H9 (cell line): ENCODE measurements at regions not wholly inside any gene's neighbourhood (a gene's known extent, or its start where the extent isn't known, plus 50 kb on each side); places are given as distances from the start of the nearest gene placed in this dataset.
"Not testable (repeated sequence)": the region's sequence is repeated elsewhere in the genome, so short reads cannot be mapped to it uniquely, and the experiment has no call there.

ENCODE experiments used
- DNase-seq: peaks from one replicate; pipeline ENCODE4 v3.0.0-alpha.2; 2017
- H2AFZ ChIP-seq: one replicate; pipeline ENCODE4 v1.6.1; 2013; ENCODE audit warnings: mild to moderate bottlenecking, low read length, control low read depth, moderate library complexity
- H2AK5ac ChIP-seq: 2 replicates; pipeline ENCODE4 v1.6.1; 2013; ENCODE audit warnings: low read length, control low read depth, mixed read lengths; ENCODE audit not compliant: insufficient read length
- H2BK120ac ChIP-seq: one replicate; pipeline ENCODE4 v1.6.1; 2013; ENCODE audit warnings: low read depth, mild to moderate bottlenecking, low read length, control low read depth, inconsistent platforms; ENCODE audit not compliant: poor library complexity, severe bottlenecking
- H2BK12ac ChIP-seq: 2 replicates; pipeline ENCODE4 v1.6.1; 2013; ENCODE audit warnings: low read length, control low read depth, mixed read lengths, low read depth; ENCODE audit not compliant: insufficient read length
- H2BK15ac ChIP-seq: 2 replicates; pipeline ENCODE4 v1.6.1; 2013; ENCODE audit warnings: low read depth, low read length, control low read depth
- H2BK20ac ChIP-seq: one replicate; pipeline ENCODE4 v1.6.1; 2013; ENCODE audit warnings: low read depth, mild to moderate bottlenecking, low read length, control low read depth, inconsistent platforms; ENCODE audit not compliant: poor library complexity, severe bottlenecking
- H2BK5ac ChIP-seq: 2 replicates; pipeline ENCODE4 v1.6.1; 2013; ENCODE audit warnings: low read length, control low read depth, mixed read lengths; ENCODE audit not compliant: insufficient read length
- H3K14ac ChIP-seq: 2 replicates; pipeline ENCODE4 v1.6.1; 2013; ENCODE audit warnings: low read length, control low read depth; ENCODE audit not compliant: insufficient read depth
- H3K18ac ChIP-seq: 2 replicates; pipeline ENCODE4 v1.6.1; 2013; ENCODE audit warnings: low read depth, mild to moderate bottlenecking, mixed read lengths, low read length, control low read depth; ENCODE audit not compliant: insufficient read length
- H3K23ac ChIP-seq: 2 replicates; pipeline ENCODE4 v1.6.1; 2013; ENCODE audit warnings: low read length, control low read depth, mixed read lengths, low read depth; ENCODE audit not compliant: insufficient read length
- H3K23me2 ChIP-seq: 2 replicates; pipeline ENCODE4 v1.6.1; 2013; ENCODE audit warnings: low read depth, mild to moderate bottlenecking, mixed read lengths, low read length, control low read depth; ENCODE audit not compliant: insufficient read length, poor library complexity, severe bottlenecking
- H3K27ac ChIP-seq: 2 replicates; pipeline ENCODE4 v1.5.1; 2013; ENCODE audit warnings: low read length, control low read depth, mixed read lengths, low read depth; ENCODE audit not compliant: insufficient read length
- H3K27me3 ChIP-seq: 2 replicates; pipeline ENCODE4 v1.6.1; 2013; ENCODE audit warnings: low read length, control low read depth, inconsistent platforms; ENCODE audit not compliant: insufficient read depth
- H3K4ac ChIP-seq: 2 replicates; pipeline ENCODE4 v1.6.1; 2013; ENCODE audit warnings: low read depth, mild to moderate bottlenecking, control low read depth, inconsistent platforms, low read length, moderate library complexity
- H3K4me1 ChIP-seq: 2 replicates; pipeline ENCODE4 v1.6.1; 2013; ENCODE audit warnings: low read length, control low read depth, inconsistent platforms; ENCODE audit not compliant: insufficient read depth
- H3K4me2 ChIP-seq: 2 replicates; pipeline ENCODE4 v1.6.1; 2013; ENCODE audit warnings: low read length, control low read depth, mixed read lengths; ENCODE audit not compliant: insufficient read length, insufficient read depth
- H3K56ac ChIP-seq: 2 replicates; pipeline ENCODE4 v1.6.1; 2013; ENCODE audit warnings: low read depth, mild to moderate bottlenecking, mixed read lengths, low read length, control low read depth; ENCODE audit not compliant: insufficient read length
- H3K79me1 ChIP-seq: 2 replicates; pipeline ENCODE4 v1.6.1; 2013; ENCODE audit warnings: low read depth, mild to moderate bottlenecking, moderate library complexity, low read length, control low read depth, inconsistent platforms; ENCODE audit not compliant: insufficient read depth, poor library complexity, severe bottlenecking
- H3K79me2 ChIP-seq: 2 replicates; pipeline ENCODE4 v1.6.1; 2013; ENCODE audit warnings: low read length, control low read depth, inconsistent platforms; ENCODE audit not compliant: insufficient read depth
- H3K9ac ChIP-seq: 2 replicates; pipeline ENCODE4 v1.6.1; 2013; ENCODE audit warnings: low read length, control low read depth, mixed read lengths; ENCODE audit not compliant: insufficient read length; ENCODE audit errors: extremely low read depth
- H3K9me3 ChIP-seq: one replicate; pipeline ENCODE4 v1.6.1; 2013; ENCODE audit warnings: low read depth, low read length, inconsistent platforms; ENCODE audit not compliant: control insufficient read depth
- H3T11ph ChIP-seq: one replicate; pipeline ENCODE4 v1.6.1; 2013; ENCODE audit warnings: mild to moderate bottlenecking, low read length, control low read depth, inconsistent platforms
- H4K20me1 ChIP-seq: one replicate; pipeline ENCODE4 v1.6.1; 2013; ENCODE audit not compliant: control insufficient read depth, insufficient read length, insufficient read depth
- H4K5ac ChIP-seq: 2 replicates; pipeline ENCODE4 v1.6.1; 2013; ENCODE audit warnings: low read depth, mild to moderate bottlenecking, mixed read lengths, low read length, control low read depth; ENCODE audit not compliant: insufficient read length
- H4K8ac ChIP-seq: replicated peaks from 2 replicates; pipeline ENCODE4 v1.6.1; 2013; ENCODE audit warnings: low read length, control low read depth, mixed read lengths, low read depth; ENCODE audit not compliant: insufficient read length
- H4K91ac ChIP-seq: 2 replicates; pipeline ENCODE4 v1.6.1; 2013; ENCODE audit warnings: low read depth, mild to moderate bottlenecking, moderate library complexity, mixed read lengths, low read length, control low read depth; ENCODE audit not compliant: insufficient read length
- H3K27ac Mint-ChIP-seq, 3 experiments: 2 replicates in 2 of 3; 3 replicates in 1 of 3; pipeline ENCODE4 v1.8.0; 2020 to 2021; ENCODE audit warnings: mixed read lengths in 3 of 3, mild to moderate bottlenecking in 1 of 3, moderate library complexity in 1 of 3
- H3K27me3 Mint-ChIP-seq: 2 replicates; pipeline ENCODE4 v1.8.0; 2021; ENCODE audit warnings: low read depth, mild to moderate bottlenecking, moderate library complexity, mixed read lengths
- H3K36me3 Mint-ChIP-seq, 3 experiments: 2 replicates in 2 of 3; 3 replicates in 1 of 3; pipeline ENCODE4 v1.8.0; 2020 to 2021; ENCODE audit warnings: low read depth in 3 of 3, mixed read lengths in 3 of 3; ENCODE audit not compliant: insufficient read depth in 1 of 3
- H3K4me1 Mint-ChIP-seq, 2 experiments: 2 replicates each; pipeline ENCODE4 v1.8.0; 2020; ENCODE audit warnings: mixed read lengths in 2 of 2
- H3K4me3 Mint-ChIP-seq, 2 experiments: 2 replicates in 1 of 2; 3 replicates in 1 of 2; pipeline ENCODE4 v1.8.0; 2020 to 2021; ENCODE audit warnings: mild to moderate bottlenecking in 2 of 2, mixed read lengths in 2 of 2, moderate library complexity in 1 of 2
- H3K9me3 Mint-ChIP-seq, 2 experiments: 2 replicates in 1 of 2; 3 replicates in 1 of 2; pipeline ENCODE4 v1.8.0; 2020; ENCODE audit warnings: mild to moderate bottlenecking in 2 of 2, mixed read lengths in 2 of 2, moderate library complexity in 1 of 2
- WGBS: extraction: QIAGEN DNeasy Blood & Tissue Kit; methylation state at CpG from one replicate; pipeline ENCODE4 v1.1.7; 2013; ENCODE audit warnings: missing lambda C conversion rate, low lambda C conversion rate, mixed read lengths; ENCODE audit not compliant: insufficient read length; ENCODE audit errors: extremely low coverage; 5-methylcytosine and 5-hydroxymethylcytosine counted together

GRCh38 chr1:121550817-121551216 is 366.0 kb downstream of the SRGAP2C start:
- not testable (repeated sequence) for H3K79me1 ChIP-seq, H3K4me1 ChIP-seq, H4K91ac ChIP-seq, H3K27me3 Mint-ChIP-seq, H3K23ac ChIP-seq, H3K27ac Mint-ChIP-seq, H2BK120ac ChIP-seq, H3K23me2 ChIP-seq, H3K27ac ChIP-seq, H2AK5ac ChIP-seq, H4K8ac ChIP-seq, H2BK20ac ChIP-seq, H3K4me3 Mint-ChIP-seq, H3K9me3 ChIP-seq, H3T11ph ChIP-seq, H2AFZ ChIP-seq, H3K9ac ChIP-seq, H3K79me2 ChIP-seq, H3K36me3 Mint-ChIP-seq, H3K9me3 Mint-ChIP-seq, H2BK12ac ChIP-seq, H2BK15ac ChIP-seq, H3K56ac ChIP-seq, H2BK5ac ChIP-seq, DNase-seq, H3K4me2 ChIP-seq, H3K27me3 ChIP-seq, H4K20me1 ChIP-seq, H4K5ac ChIP-seq, H3K18ac ChIP-seq, H3K14ac ChIP-seq, H3K4ac ChIP-seq
- peaks cover 14 to 17% of the 10 kb centered on the region in 2 experiments for H3K4me1 Mint-ChIP-seq
- WGBS = no CpG with 5 or more reads among the region's 3 CpGs

GRCh38 chr1:121551491-121551890 is 366.7 kb downstream of the SRGAP2C start:
- not testable (repeated sequence) for H2BK120ac ChIP-seq, H3K27ac Mint-ChIP-seq, H3K9me3 Mint-ChIP-seq, H3K9me3 ChIP-seq, H3K27me3 Mint-ChIP-seq, H3K4ac ChIP-seq, H3K36me3 Mint-ChIP-seq, H3K23ac ChIP-seq, H3K23me2 ChIP-seq, H2BK15ac ChIP-seq, H3K14ac ChIP-seq, H3K4me1 ChIP-seq, H3K27me3 ChIP-seq, H3K79me2 ChIP-seq, H3T11ph ChIP-seq, H2AK5ac ChIP-seq, H3K18ac ChIP-seq, H4K8ac ChIP-seq, H3K4me2 ChIP-seq, H3K4me3 Mint-ChIP-seq, H4K5ac ChIP-seq, H3K56ac ChIP-seq, H3K27ac ChIP-seq, H2BK12ac ChIP-seq, H2BK20ac ChIP-seq, H3K79me1 ChIP-seq, H2AFZ ChIP-seq, H2BK5ac ChIP-seq, H3K9ac ChIP-seq, H4K20me1 ChIP-seq, DNase-seq, H4K91ac ChIP-seq
- H3K4me1 Mint-ChIP-seq = peaks cover 21 to 24% of the 10 kb centered on the region in 2 experiments
- WGBS = no CpG with 5 or more reads among the region's 2 CpGs
